Astrocyte of the cerebellum (primary cell): ENCODE measurements at regions not wholly inside any gene's neighbourhood (a gene's known extent, or its start where the extent isn't known, plus 50 kb on each side); places are given as distances from the start of the nearest gene placed in this dataset.

ENCODE experiments used
- DNase-seq: peaks from one replicate; pipeline ENCODE4 v3.0.0-alpha.2; 2011; ENCODE audit warnings: low read depth
- H3K4me3 ChIP-seq: 2 replicates; pipeline ENCODE4 v1.5.1; 2011; ENCODE audit warnings: mild to moderate bottlenecking, low read depth, low read length, moderate library complexity
- in situ Hi-C: cut with HindIII; loops from 2 replicates; pipeline ENCODE4 v1.10.0; 2017; ENCODE audit warnings: low sequenced_read_pairs
- TF ChIP-seq, protein P1 (sequence below): IDR thresholded peaks from 2 replicates; pipeline ENCODE4 v1.5.1; 2012; ENCODE audit warnings: low read length, low read depth, moderate library complexity, mild to moderate bottlenecking; ENCODE audit errors: missing control alignments

DNA sequence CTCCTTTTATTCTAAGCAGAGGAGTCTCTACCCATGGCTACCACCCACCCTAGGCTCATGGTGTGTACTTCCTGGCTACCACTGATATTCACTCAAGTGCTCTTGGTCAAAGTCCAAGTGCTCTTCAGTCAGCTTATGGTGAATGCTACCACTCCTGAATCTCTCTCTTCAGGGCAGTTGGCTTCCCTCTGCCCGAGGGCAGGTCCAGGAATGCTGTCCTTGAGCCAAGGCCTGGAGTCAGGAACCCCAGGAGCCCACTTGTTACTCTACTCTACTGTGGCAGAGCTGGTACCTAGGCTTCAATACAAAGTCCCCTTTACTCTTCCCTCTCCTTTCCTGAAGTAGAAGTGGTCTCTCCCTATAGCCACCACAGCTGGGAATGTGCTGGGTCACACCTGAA lies 226.0 kb downstream of the DIPK2A start:
- DNase-seq, result no peak
- TF ChIP-seq, protein P1, sequence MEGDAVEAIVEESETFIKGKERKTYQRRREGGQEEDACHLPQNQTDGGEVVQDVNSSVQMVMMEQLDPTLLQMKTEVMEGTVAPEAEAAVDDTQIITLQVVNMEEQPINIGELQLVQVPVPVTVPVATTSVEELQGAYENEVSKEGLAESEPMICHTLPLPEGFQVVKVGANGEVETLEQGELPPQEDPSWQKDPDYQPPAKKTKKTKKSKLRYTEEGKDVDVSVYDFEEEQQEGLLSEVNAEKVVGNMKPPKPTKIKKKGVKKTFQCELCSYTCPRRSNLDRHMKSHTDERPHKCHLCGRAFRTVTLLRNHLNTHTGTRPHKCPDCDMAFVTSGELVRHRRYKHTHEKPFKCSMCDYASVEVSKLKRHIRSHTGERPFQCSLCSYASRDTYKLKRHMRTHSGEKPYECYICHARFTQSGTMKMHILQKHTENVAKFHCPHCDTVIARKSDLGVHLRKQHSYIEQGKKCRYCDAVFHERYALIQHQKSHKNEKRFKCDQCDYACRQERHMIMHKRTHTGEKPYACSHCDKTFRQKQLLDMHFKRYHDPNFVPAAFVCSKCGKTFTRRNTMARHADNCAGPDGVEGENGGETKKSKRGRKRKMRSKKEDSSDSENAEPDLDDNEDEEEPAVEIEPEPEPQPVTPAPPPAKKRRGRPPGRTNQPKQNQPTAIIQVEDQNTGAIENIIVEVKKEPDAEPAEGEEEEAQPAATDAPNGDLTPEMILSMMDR, result no peak
- H3K4me3 ChIP-seq, result no peak overlapping the region
- in situ Hi-C loops, result no loop called here

DNA sequence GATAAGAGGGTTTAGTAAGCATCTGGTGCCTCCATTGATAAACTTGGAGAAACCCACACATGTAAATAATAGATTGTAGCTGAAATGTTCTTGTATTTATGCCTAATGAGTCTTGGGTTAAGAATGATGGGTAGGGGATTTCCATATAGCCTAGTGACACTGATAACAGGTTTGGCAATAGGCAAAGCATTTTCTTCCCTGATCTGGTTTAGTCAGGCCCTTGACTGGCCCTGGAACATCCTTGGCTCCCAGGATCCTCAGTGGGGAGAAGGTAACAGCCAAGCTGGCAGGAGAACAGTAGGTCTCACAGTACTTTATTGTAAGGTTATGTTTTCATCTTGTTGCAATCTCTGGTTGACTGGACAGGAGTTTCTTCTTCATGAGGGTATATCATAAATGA lies 228.4 kb downstream of the DIPK2A start:
- DNase-seq, result no peak
- TF ChIP-seq, protein P1, result no peak

DNA sequence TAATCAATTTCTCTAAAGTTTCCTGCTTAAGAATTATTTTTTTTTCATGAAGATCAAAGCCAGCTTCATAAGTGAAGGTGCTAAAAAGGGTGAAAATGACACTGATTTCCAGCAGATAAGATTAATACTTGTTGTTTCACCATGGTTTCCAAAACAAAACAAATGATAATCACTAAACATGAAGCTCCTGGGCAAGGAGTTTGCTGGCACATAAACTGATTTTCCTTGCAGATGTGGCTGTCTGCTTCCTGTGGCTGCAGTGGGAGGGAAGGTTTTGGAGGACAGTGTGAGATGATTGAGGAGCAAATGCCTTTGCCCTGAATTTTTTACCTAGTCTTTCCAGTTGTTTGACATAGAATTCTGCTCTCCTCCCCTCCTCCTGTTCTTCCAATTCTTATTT lies 228.8 kb downstream of the DIPK2A start:
- TF ChIP-seq, protein P1, result no peak
- no peak for DNase-seq
- H3K4me3 ChIP-seq, result no peak overlapping the region
- in situ Hi-C loops, result no loop called here

More for the DNA sequence above, 228.4 kb downstream of the DIPK2A start:
- H3K4me3 ChIP-seq, result no peak overlapping the region
- in situ Hi-C loops, result no loop called here

DNA sequence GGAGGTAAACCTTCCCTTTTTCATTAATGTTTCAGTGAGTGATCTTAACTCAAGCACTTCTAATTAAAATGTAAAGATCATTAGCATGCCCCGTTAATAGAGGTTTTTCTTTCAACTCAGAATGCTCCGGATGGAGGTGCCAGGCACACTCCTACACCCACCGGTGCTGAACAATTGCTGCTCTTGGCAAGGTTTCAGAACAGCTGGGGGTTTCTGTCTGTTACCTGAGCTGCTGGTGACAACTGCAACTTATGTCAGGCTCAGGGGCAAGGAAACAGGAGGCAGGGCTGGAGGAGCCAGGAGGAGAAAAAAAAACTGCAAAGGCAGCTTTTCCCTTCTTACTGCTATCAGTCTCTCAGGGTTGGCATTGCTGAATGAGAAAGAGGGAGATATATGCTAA lies 250.1 kb downstream of the DIPK2A start:
- TF ChIP-seq, protein P1, result no peak
- DNase-seq, result no peak
- in situ Hi-C loops, result no loop called here
- no peak overlapping the region for H3K4me3 ChIP-seq

DNA sequence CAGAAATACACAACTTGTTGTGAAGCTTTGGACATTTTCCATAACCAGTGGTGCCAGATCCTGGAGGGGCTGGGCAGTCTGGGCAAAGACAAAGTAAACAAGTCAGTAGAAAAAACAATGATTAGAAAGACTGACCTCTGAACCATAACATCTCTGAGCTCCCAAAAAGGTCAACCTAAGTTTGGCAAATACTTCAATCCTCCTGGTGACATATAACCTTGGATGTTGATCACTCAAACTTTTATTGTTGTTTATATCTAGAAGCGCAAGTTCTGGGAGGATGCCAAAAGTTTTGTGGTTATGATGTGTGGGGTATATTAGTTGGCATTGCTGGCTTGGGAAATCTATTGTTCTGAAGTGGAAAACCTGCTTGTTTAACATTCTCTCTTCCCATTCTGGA lies 257.7 kb downstream of the DIPK2A start:
- TF ChIP-seq, protein P1, result no peak
- DNase-seq, result no peak
- in situ Hi-C loops, result no loop called here
- no peak overlapping the region for H3K4me3 ChIP-seq

DNA sequence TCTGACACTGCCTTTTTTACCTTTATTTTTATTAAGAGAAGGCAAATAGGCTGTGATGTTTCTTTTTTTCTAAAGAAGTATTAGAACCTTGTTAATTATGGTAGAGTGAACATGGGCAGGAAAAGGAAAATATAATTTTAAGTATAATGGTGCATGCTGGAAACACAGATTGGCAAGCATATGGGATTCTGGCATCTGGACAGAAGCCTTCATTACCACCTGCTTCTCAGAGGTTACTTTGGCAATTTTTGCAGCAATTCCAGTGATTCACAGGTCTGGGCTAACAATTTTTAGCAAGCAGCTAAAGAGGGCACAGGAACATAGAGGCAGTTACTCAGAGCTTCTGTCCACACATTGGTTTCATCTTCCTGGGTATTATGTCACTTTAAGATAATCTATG lies 258.3 kb downstream of the DIPK2A start:
- TF ChIP-seq, protein P1, result no peak
- no peak overlapping the region for H3K4me3 ChIP-seq
- DNase-seq, result no peak
- in situ Hi-C loops, result no loop called here

DNA sequence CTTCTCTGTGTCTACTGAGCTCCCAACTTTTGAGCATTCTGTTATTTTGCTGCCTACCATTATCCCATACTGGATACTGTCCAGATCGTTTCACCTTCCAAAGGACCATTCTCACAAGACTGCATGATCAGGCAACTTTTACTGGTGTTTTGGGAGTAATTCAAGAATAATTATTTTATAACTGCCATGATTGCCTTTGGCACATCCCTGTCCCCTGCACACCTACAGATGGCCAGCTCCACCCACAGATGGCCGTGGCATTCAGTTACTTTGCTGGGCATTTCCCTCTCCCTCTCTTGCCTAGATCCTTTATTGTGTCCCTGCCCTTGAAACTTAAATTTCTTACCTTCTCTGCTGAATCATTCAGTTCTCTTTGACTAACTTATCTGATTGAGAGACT lies 263.9 kb downstream of the DIPK2A start:
- DNase-seq, result no peak
- in situ Hi-C loops, result no loop called here
- no peak overlapping the region for H3K4me3 ChIP-seq
- TF ChIP-seq, protein P1, result no peak
